ENCODE measurements at regions not wholly inside any gene's neighbourhood (a gene's known extent, or its start where the extent isn't known, plus 50 kb on each side); places are given as distances from the start of the nearest gene placed in this dataset.

DNA sequence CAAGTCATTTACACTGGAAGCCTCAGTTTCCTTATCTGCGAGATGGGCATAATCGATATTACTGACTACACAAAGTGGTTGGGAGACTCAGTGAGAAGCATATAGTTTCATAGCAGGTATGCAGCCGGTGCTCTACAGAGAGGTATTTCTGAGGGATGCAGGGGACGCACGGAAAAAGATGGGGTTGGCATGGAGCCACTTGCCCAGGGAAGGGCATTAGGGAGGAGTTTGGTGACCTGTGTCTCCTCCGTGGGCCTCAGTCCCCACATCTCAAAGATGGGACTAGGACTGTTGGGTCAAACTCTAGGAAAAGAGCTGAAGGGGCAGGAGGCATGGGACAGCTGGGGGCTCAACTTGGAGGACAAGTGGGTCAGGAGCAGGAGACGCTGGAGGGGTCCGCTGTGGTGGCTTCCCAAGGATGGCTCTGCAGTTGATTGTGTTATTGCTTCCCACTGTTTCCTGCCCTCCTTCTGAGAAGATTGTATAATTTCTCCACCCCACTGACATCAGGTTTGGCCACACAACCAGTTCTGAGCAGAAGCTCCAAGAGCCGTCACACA lies 158.6 kb upstream of the ALDH1B1 start:
- TF ChIP-seq, protein P1, sequence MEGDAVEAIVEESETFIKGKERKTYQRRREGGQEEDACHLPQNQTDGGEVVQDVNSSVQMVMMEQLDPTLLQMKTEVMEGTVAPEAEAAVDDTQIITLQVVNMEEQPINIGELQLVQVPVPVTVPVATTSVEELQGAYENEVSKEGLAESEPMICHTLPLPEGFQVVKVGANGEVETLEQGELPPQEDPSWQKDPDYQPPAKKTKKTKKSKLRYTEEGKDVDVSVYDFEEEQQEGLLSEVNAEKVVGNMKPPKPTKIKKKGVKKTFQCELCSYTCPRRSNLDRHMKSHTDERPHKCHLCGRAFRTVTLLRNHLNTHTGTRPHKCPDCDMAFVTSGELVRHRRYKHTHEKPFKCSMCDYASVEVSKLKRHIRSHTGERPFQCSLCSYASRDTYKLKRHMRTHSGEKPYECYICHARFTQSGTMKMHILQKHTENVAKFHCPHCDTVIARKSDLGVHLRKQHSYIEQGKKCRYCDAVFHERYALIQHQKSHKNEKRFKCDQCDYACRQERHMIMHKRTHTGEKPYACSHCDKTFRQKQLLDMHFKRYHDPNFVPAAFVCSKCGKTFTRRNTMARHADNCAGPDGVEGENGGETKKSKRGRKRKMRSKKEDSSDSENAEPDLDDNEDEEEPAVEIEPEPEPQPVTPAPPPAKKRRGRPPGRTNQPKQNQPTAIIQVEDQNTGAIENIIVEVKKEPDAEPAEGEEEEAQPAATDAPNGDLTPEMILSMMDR (conservative IDR thresholded peaks at IDR 0.05; ENCODE audit: low read depth, low read length): no peak
- DNase-seq (ENCODE audit: low read depth): no peak
- H3K4me3 ChIP-seq (ENCODE audit: low read depth, low read length): no peak overlapping the region

DNA sequence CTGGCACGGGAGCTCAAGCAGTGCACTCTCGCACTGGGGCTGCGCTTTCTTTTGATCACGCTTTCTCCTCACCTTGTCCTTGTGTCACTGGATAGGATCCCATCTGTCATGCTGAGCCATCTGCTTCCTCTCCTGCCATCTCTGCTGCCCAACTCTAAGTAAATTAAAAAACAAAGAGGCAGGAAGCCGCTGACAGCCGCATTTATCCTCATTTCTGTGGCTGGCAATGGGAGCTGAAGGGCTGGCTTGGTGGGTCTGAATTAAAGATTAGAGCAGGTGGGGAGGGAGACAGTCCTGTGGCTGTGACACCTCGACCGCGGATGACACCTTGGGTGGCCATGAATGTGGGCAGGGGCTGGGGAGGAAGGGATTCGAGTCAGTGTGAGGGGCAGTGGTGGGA lies 159.2 kb upstream of the ALDH1B1 start:
- DNase-seq (ENCODE audit: low read depth): no peak
- H3K4me3 ChIP-seq (ENCODE audit: low read depth, low read length): no peak overlapping the region
- TF ChIP-seq, protein P1 (conservative IDR thresholded peaks at IDR 0.05; ENCODE audit: low read depth, low read length): no peak

DNA sequence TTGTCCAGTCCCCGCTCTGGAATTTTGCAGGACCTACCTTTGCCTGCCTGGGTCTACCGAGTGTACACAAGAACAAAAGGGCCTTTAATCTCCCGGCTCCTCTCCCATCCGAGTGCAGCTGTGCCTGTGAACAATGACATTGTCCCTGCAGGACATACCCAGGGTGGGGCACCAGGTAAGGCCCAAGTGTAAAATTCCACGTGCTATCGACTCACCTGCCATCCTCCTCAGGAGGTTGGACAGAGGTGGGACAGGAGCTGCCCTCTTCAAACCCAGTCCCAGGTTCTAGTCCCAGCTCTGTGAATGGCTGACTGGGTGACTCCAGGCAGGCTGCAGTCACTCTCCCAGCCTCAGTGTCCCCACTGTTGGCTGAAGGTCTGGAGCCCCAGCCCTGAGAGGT lies 159.6 kb upstream of the ALDH1B1 start:
- DNase-seq (ENCODE audit: low read depth): no peak
- TF ChIP-seq, protein P1 (conservative IDR thresholded peaks at IDR 0.05; ENCODE audit: low read depth, low read length): no peak
- no peak overlapping the region for H3K4me3 ChIP-seq (ENCODE audit: low read depth, low read length)

DNA sequence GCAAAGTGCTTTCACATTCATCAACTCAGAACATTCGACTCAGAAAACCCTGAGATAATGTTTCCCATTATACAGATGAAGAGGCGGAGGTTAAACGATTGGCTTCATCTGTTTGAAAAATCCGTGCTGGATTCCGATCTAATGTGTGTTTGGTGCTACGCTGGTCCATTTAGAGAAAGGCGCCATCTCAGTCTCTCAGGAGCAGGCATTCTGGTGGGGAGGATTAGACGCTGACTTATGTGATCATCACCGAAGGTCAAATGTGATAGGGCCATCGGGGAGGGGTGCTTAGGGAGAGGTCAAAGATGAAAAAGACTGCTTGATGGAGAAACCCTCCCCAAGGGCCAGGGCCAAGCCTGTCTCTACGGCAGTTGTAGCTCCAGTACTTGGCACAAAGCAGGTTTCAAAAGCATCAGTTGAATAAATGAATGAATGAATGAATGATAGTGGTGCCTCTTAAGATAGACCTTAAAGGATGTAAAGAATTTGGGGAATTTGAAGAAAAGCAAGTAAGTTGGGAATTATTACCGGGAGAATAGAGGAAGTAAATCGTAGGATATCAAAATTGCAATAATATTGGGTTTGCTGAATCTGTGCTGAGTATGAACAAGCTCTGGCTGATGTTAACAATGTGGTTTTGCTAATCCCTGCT lies 160.6 kb upstream of the SHB start:
- TF ChIP-seq, protein P1 (conservative IDR thresholded peaks at IDR 0.05; ENCODE audit: low read depth, low read length): no peak

DNA sequence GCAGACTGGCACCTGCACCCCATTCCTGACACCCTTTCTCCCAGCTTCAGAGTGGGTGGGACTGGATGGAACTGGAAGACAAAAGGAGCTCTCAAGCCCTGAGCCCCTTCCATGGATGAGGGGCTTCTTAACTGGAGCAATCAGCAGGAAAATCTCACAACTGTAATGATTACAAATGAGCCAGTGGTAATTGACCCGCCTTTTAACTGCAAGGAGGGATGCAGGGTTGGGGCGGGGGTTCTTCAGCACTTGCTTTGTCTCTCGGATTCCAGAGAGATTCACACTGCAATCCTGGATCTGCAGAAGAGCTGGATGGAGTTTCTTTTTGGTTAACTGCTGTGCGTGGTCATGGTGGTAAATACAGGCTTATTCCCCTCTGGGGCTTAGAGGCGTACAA lies 160.1 kb upstream of the SHB start:
- no peak overlapping the region for H3K4me3 ChIP-seq (ENCODE audit: low read depth, low read length)
- no peak for DNase-seq (ENCODE audit: low read depth)
- TF ChIP-seq, protein P1 (conservative IDR thresholded peaks at IDR 0.05; ENCODE audit: low read depth, low read length): no peak

More for the DNA sequence above, 160.6 kb upstream of the SHB start:
- no peak overlapping the region for H3K4me3 ChIP-seq (ENCODE audit: low read depth, low read length)
- no peak for DNase-seq (ENCODE audit: low read depth)

DNA sequence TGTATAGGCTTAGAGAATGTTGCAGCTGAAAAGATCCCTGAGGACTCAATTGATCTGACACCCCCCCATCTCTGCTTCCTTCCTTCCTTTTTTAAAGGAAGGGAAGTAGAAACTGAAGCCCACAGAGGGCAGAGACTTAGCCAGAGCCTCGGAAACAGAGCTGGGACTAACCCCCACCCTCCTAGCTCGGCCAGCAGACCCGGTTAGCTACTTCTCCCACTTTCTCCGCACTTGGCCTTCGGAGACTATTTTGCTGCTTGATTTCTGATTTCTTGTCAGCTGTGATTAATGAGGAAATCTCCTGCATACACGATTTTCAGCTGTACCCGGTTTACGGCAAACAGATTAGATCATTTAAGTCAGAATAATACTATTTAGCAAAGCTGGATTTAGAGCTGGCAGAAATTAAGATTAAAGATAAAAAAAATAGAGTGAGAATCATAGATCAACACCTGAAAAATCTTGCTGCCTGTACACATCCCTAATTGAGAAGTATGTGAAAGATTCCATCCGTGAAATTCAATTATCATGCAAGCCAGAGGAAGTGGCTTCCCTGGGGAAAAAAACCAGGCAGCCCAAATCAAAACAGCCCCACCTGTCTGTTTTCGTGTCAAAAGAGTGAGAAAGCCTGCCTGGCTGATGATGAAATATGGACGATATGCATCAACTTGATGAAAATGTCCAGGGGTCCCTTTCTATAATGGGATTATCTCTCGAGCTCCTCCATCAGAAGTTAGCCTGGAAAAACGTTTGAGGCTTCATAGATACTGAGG lies 159.5 kb upstream of the SHB start:
- no peak overlapping the region for H3K4me3 ChIP-seq (ENCODE audit: low read depth, low read length)

More for the DNA sequence above, 159.5 kb upstream of the SHB start:
- no peak for DNase-seq (ENCODE audit: low read depth)
- TF ChIP-seq, protein P1 (conservative IDR thresholded peaks at IDR 0.05; ENCODE audit: low read depth, low read length): no peak

Data from epithelial cell of proximal tubule (primary cell).